ENCODE measurements at regions not wholly inside any gene's neighbourhood (a gene's known extent, or its start where the extent isn't known, plus 50 kb on each side); places are given as distances from the start of the nearest gene placed in this dataset.

DNA sequence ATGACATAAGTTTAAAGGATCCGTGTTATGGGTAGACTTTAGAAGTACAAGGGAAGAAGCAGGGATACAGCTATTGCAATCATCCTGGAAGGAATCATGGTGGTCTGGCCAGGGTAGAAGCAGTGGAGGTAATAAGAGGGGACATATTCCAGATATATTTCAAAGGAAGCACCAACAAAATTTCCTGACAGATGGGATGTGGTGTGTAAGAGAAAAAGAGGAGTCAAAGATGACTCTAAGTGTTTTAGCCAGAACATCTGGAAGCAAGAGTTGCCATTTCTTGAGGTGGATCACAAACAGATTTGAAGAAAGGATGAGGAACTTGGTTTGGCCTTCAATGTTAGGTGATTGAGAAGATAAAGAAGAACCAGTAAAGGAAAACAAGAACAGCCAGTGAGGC lies 133.1 kb upstream of the CTAGE1 start:
- DNase-seq (ENCODE audit: low read depth): no peak
- TF ChIP-seq, protein P1, sequence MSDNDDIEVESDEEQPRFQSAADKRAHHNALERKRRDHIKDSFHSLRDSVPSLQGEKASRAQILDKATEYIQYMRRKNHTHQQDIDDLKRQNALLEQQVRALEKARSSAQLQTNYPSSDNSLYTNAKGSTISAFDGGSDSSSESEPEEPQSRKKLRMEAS (IDR thresholded peaks at IDR 0.05; ENCODE audit: low read depth, low read length): no peak
- no peak for TF ChIP-seq CTCF (IDR thresholded peaks at IDR 0.05; ENCODE audit: low read depth, low read length)
- no peak for TF ChIP-seq POLR2A (IDR thresholded peaks at IDR 0.05; ENCODE audit: extremely low read depth, insufficient read length)
- TF ChIP-seq MYC (IDR thresholded peaks at IDR 0.05; ENCODE audit: low read depth, low read length): no peak
- H3K4me3 ChIP-seq (ENCODE audit: low read depth, low read length): no peak overlapping the region

GRCh38 chr18:22551536-22552151 lies 133.9 kb upstream of the CTAGE1 start:
- no peak for DNase-seq (ENCODE audit: low read depth)
- H3K4me3 ChIP-seq (ENCODE audit: low read depth, low read length): no peak overlapping the region
- TF ChIP-seq, protein P1 (IDR thresholded peaks at IDR 0.05; ENCODE audit: low read depth, low read length): no peak
- no peak for TF ChIP-seq MYC (IDR thresholded peaks at IDR 0.05; ENCODE audit: low read depth, low read length)
- TF ChIP-seq CTCF (IDR thresholded peaks at IDR 0.05; ENCODE audit: low read depth, low read length): no peak
- TF ChIP-seq POLR2A (IDR thresholded peaks at IDR 0.05; ENCODE audit: extremely low read depth, insufficient read length): no peak

DNA sequence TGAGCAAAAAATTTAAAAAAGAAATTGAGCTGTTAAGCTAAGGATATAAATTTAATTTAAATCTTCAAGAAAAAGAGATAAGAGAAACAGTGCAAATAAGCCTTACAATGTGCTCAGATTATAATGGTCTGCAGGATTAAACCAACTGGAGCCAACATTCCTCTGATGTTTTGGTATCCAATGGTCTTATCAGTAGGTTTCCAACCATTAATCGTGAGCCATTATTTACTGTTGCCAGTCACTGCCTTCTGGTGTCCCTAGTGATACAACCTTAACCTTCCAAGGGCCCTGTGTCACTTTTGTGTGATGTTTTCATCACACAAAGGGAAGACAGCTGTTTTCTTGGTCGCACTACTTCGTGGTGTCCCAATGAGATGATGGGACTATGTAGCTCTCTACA lies 134.5 kb upstream of the CTAGE1 start:
- H3K4me3 ChIP-seq (ENCODE audit: low read depth, low read length): no peak overlapping the region
- TF ChIP-seq, protein P1 (IDR thresholded peaks at IDR 0.05; ENCODE audit: low read depth, low read length): no peak
- TF ChIP-seq POLR2A (IDR thresholded peaks at IDR 0.05; ENCODE audit: extremely low read depth, insufficient read length) (no peak), CTCF (IDR thresholded peaks at IDR 0.05; ENCODE audit: low read depth, low read length) (no peak), MYC (IDR thresholded peaks at IDR 0.05; ENCODE audit: low read depth, low read length) (no peak)
- DNase-seq (ENCODE audit: low read depth): no peak

- peak; percentile 6 for DNase-seq (ENCODE audit: low read depth)
- H3K4me3 ChIP-seq (ENCODE audit: low read depth, low read length): no peak overlapping the region
- TF ChIP-seq, protein P1 (IDR thresholded peaks at IDR 0.05; ENCODE audit: low read depth, low read length): no peak
- no peak for TF ChIP-seq POLR2A (IDR thresholded peaks at IDR 0.05; ENCODE audit: extremely low read depth, insufficient read length)
- no peak for TF ChIP-seq MYC (IDR thresholded peaks at IDR 0.05; ENCODE audit: low read depth, low read length)
- TF ChIP-seq CTCF (IDR thresholded peaks at IDR 0.05; ENCODE audit: low read depth, low read length): no peak
Measured at GRCh38 chr18:22552899-22553460, 135.3 kb upstream of the CTAGE1 start.

DNA sequence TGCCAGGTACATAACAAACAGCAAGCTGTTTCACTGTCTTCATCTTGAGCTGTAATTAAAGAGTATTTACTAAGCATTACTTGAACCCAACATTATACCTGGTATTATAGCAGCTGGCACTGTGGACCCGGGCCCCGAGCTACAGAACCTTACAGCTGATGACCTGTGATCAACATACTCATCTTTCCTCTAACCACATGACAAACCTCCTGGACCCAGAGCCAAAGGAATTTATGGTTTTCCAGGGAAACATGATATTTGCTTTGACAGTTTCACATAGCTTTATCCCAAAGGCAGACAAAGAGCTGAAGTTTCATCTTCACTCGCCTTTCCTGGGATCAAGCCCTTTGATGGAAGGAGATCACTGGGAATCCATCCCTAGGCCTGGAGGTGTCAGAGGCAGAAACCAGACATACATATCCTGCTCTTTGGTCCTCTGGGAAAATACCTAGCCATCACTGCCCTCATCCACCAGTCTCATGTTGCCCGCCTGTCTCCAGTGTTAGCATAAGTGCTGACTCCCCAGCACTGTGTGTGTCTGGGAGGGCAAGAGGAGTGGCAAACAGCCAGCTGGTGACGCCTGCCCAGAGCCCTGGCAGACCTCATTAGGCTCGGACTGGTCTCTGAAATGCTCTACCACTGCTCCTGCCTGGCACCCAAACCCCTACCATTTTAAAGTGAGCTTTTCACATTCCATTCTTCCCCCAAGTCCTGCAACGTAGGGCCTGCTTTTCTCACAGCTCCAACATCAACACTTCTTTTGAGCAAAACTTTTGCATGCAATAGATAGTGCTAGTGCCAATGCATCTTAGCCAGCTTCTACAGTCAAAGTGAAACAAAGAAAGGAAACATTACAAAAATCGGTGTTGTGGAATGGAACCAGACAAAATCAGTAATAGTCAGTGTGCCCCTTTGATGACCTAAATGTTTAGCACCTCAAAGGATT lies 138.8 kb upstream of the CTAGE1 start:
- DNase-seq (ENCODE audit: low read depth): no peak
- TF ChIP-seq, protein P1 (IDR thresholded peaks at IDR 0.05; ENCODE audit: low read depth, low read length): no peak
- TF ChIP-seq CTCF (IDR thresholded peaks at IDR 0.05; ENCODE audit: low read depth, low read length): no peak
- TF ChIP-seq MYC (IDR thresholded peaks at IDR 0.05; ENCODE audit: low read depth, low read length): no peak
- no peak for TF ChIP-seq POLR2A (IDR thresholded peaks at IDR 0.05; ENCODE audit: extremely low read depth, insufficient read length)
- H3K4me3 ChIP-seq (ENCODE audit: low read depth, low read length): no peak overlapping the region
